WTC11 (cell line): ENCODE measurements at regions not wholly inside any gene's neighbourhood (a gene's known extent, or its start where the extent isn't known, plus 50 kb on each side); places are given as distances from the start of the nearest gene placed in this dataset.

ENCODE experiments used
- AFF4 ChIP-seq: sonication (generic); formaldehyde crosslinking; IDR thresholded peaks from 2 replicates; pipeline ENCODE4 v1.8.1; 2023; ENCODE audit warnings: mild to moderate bottlenecking, missing genetic modification reagents, borderline replicate concordance
- CREM ChIP-seq: sonication (generic); formaldehyde crosslinking; IDR thresholded peaks from 2 replicates; pipeline ENCODE4 v1.8.1; 2022; ENCODE audit warnings: mild to moderate bottlenecking, missing genetic modification reagents, moderate library complexity
- CTCF ChIP-seq: fragments of 200-600 bp; IDR thresholded peaks from 2 replicates; pipeline ENCODE4 v1.8.0; 2022; ENCODE audit warnings: antibody characterized with exemption
- E2F5 ChIP-seq: sonication (generic); formaldehyde crosslinking; IDR thresholded peaks from 2 replicates; pipeline ENCODE4 v1.8.1; 2022; ENCODE audit warnings: mild to moderate bottlenecking, moderate library complexity, missing genetic modification reagents
- MAX ChIP-seq: sonication (generic); formaldehyde crosslinking; IDR thresholded peaks from 2 replicates; pipeline ENCODE4 v1.8.0; 2022; ENCODE audit warnings: mild to moderate bottlenecking, missing genetic modification reagents
- MLX ChIP-seq: sonication (generic); formaldehyde crosslinking; IDR thresholded peaks from 2 replicates; pipeline ENCODE4 v1.8.1; 2023; ENCODE audit warnings: mild to moderate bottlenecking, missing genetic modification reagents, moderate library complexity
- NR2C2 ChIP-seq: sonication (generic); formaldehyde crosslinking; IDR thresholded peaks from 2 replicates; pipeline ENCODE4 v1.8.0; 2022; ENCODE audit warnings: mild to moderate bottlenecking, missing genetic modification reagents
- SOX15 ChIP-seq: fragments of 250-450 bp; sonication (Bioruptor Pico); IDR thresholded peaks from 2 replicates; pipeline ENCODE4 v1.9.0; 2021; ENCODE audit warnings: mild to moderate bottlenecking
- TCF7 ChIP-seq: sonication (generic); formaldehyde crosslinking; IDR thresholded peaks from 2 replicates; pipeline ENCODE4 v1.8.0; 2022; ENCODE audit warnings: mild to moderate bottlenecking, low read depth, missing genetic modification reagents, moderate library complexity
- USF2 ChIP-seq: sonication (generic); formaldehyde crosslinking; IDR thresholded peaks from 2 replicates; pipeline ENCODE4 v1.8.1; 2023; ENCODE audit warnings: mild to moderate bottlenecking, missing genetic modification reagents, moderate library complexity
- ZNF121 ChIP-seq: sonication (generic); formaldehyde crosslinking; IDR thresholded peaks from 2 replicates; pipeline ENCODE4 v1.8.0; 2023; ENCODE audit warnings: missing genetic modification reagents
- ZNF671 ChIP-seq: fragments of 250-450 bp; sonication (Bioruptor Pico); IDR thresholded peaks from 2 replicates; pipeline ENCODE4 v1.8.0; 2021; ENCODE audit warnings: mild to moderate bottlenecking

- TF ChIP-seq MLX (CRISPR knock-in tag) (no peak), NR2C2 (CRISPR knock-in tag) (no peak), CTCF (no peak), TCF7 (CRISPR knock-in tag) (no peak), SOX15 (CRISPR knock-in tag) (no peak), USF2 (CRISPR knock-in tag) (no peak), MAX (CRISPR knock-in tag) (no peak), E2F5 (no peak), CREM (no peak), AFF4 (CRISPR knock-in tag) (no peak), ZNF671 (no peak), ZNF121 (CRISPR knock-in tag) (no peak)
Measured at GRCh38 chr11:70769106-70769505, 370.8 kb downstream of the CTTN start.
